Fibroblast of pulmonary artery (primary cell): ENCODE measurements at regions not wholly inside any gene's neighbourhood (a gene's known extent, or its start where the extent isn't known, plus 50 kb on each side); places are given as distances from the start of the nearest gene placed in this dataset.
"Not testable (repeated sequence)": the region's sequence is repeated elsewhere in the genome, so short reads cannot be mapped to it uniquely, and the experiment has no call there.

ENCODE experiments used
- DNase-seq: peaks from one replicate; pipeline ENCODE4 v3.0.0-alpha.2; 2010; ENCODE audit warnings: low read depth
- H3K4me3 ChIP-seq: replicated peaks from 2 replicates; pipeline ENCODE4 v1.5.1; 2011; ENCODE audit warnings: low read depth, mild to moderate bottlenecking, control low read depth, low read length, moderate library complexity
- TF ChIP-seq, protein P1 (sequence below): IDR thresholded peaks from 2 replicates; pipeline ENCODE4 v1.5.1; 2011; ENCODE audit warnings: mild to moderate bottlenecking, control low read depth, low read length, inconsistent platforms; ENCODE audit errors: missing control alignments

DNA sequence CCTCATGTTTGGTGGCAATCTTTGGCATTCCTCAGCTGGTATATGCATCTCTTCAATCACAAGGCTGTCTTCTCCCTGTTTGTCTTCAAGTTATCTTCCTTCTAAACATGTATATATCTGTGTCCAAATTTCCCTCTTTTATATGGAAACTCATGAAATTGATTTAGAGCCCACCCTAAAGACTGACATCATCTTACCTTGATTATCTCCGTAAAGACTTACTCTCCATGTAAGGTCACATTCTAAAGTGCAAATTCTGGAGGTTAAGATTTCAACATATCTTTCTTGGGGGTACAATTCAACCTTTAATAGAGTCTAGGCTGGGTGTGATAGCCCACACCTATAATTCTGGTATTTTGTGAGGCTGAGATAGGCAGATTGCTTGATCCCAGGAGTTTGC is 215.8 kb upstream of the LRRC4C start:
- no peak for DNase-seq
- H3K4me3 ChIP-seq, result no peak overlapping the region
- TF ChIP-seq, protein P1, sequence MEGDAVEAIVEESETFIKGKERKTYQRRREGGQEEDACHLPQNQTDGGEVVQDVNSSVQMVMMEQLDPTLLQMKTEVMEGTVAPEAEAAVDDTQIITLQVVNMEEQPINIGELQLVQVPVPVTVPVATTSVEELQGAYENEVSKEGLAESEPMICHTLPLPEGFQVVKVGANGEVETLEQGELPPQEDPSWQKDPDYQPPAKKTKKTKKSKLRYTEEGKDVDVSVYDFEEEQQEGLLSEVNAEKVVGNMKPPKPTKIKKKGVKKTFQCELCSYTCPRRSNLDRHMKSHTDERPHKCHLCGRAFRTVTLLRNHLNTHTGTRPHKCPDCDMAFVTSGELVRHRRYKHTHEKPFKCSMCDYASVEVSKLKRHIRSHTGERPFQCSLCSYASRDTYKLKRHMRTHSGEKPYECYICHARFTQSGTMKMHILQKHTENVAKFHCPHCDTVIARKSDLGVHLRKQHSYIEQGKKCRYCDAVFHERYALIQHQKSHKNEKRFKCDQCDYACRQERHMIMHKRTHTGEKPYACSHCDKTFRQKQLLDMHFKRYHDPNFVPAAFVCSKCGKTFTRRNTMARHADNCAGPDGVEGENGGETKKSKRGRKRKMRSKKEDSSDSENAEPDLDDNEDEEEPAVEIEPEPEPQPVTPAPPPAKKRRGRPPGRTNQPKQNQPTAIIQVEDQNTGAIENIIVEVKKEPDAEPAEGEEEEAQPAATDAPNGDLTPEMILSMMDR, result no peak

DNA sequence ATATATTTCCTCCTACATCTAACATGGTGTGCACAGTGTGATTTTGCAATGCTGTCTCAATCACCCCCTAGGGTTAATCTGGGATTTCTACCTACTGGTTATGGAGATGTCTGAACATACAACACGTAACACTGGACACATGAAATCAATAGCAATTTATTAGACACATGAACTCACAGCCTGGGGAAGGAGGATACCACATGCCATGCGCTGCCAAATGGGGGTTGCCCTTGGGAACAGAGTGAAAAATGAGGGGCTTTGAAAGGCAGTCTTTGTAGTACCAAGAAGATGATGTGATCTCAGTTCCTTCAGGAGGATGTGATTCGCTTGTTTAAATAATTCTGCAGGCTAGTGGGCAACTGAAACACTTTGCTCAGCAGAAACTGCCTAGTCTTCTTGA is 253.6 kb upstream of the LRRC4C start:
- DNase-seq, result no peak
- TF ChIP-seq, protein P1, result no peak
- H3K4me3 ChIP-seq, result no peak overlapping the region

DNA sequence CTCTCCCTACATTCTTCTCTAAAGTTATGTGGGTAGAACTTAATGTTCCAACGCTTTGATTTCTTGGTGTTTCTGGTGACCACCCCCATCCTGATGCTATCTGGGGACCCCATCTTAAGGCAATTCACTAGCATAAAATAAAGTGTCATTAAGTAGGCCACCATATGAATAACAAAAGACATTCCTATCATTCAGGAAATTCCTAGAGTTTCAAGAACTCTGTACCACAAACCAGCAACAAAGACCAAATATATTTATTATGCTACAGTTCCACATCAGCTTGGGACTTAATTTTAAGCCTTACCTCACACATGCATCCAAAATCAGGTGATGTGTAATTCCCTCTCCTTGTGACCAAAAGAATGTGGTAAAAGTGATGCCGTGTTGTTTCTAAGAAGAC is 254.6 kb upstream of the LRRC4C start:
- no peak for DNase-seq
- H3K4me3 ChIP-seq, result no peak overlapping the region
- TF ChIP-seq, protein P1, result no peak

DNA sequence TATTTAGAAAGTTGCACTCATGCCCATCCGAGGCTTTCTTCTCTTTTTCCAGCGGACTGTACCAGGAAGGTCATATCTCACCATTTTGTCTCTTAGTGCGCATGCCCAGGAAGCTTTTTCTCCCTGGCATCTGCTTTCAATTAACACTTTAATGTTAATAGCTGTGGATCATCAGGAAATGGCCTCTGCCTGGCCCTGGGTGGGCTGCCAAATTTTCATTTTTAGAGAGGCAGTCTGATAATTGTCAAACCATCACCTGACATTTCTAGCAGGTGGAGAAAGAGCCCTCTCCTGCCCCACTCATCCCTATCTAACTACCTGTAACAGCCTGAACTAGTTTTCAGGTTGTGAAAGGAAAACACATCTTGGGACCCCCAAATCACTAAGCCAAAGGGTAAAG is 257.4 kb upstream of the LRRC4C start:
- no peak for DNase-seq
- no peak overlapping the region for H3K4me3 ChIP-seq
- TF ChIP-seq, protein P1, result no peak

DNA sequence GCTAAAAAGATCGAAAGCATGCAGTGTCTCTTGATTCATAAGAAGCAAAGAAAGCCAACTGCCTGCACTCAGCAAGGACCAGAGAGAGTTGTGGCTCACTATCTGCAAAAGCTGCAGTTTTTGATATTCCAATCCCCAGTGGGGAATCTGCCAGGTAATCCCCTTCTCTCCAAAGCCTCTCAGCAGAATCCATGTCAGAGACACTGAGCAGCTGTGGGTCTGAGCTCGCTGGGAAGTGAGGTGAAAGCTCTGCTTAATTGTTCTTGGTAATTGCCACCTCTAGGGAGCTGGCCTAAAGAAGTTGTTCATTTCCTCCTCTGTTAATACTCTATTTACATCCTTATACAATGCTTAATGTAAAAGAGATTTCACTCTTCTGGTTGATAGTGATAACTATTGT is 261.3 kb upstream of the LRRC4C start:
- no peak for DNase-seq
- TF ChIP-seq, protein P1, result no peak
- no peak overlapping the region for H3K4me3 ChIP-seq

DNA sequence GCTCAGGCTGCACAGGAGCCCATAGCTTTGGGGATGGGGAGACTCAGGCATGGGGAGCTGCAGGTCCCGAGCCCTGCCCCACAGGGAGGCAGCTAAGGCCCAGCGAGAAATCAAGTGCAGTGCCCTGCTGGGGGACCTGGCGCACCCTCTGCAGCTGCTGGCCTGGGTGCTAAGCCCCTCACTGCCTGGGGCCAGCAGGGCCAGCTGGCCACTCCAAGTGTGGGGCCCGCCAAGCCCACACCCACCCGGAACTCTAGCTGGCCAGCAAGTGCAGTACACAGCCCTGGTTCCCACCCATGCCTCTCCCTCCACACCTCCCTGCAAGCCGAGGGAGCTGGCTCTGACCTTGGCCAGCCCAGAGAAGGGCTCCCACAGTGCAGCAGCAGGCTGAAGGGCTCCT is 268.7 kb upstream of the LRRC4C start:
- not testable (repeated sequence) for DNase-seq, H3K4me3 ChIP-seq

DNA sequence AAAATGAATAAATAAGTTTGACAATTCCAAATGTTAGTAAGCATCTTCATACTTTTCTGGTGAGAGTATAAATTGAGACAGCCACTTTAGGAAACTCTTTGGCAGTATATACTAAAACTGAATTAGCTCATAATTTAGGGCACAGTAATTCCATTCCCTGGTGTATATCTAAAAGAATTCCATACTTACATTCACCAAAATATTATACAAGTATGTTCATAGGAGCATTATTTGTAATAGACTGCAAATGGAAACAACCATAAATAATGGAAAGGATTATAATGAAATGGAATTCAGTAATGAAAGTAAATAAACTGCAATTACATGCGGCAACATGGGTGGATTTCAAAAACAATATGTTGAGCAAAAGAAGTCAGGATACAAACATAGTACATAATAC is 315.8 kb upstream of the LRRC4C start:
- DNase-seq, result no peak
- TF ChIP-seq, protein P1, result no peak
- no peak overlapping the region for H3K4me3 ChIP-seq
